ENCODE measurements at regions not wholly inside any gene's neighbourhood (a gene's known extent, or its start where the extent isn't known, plus 50 kb on each side); places are given as distances from the start of the nearest gene placed in this dataset.

- H4K20me1 ChIP-seq (ENCODE audit: control insufficient read depth, insufficient read depth), result no peaks in the 10 kb centered on the region
- no peak overlapping the region for H3K27ac ChIP-seq (ENCODE audit: control insufficient read depth, insufficient read depth)
- H3K36me3 ChIP-seq (ENCODE audit: control insufficient read depth in 2 of 2, insufficient read depth in 2 of 2, low read length in 1 of 2), result no peaks in the 10 kb centered on the region
- H3K4me2 ChIP-seq (ENCODE audit: control insufficient read depth, insufficient read depth), result no peak overlapping the region
- CTCF ChIA-PET, result no interaction called here
- no peaks in the 10 kb centered on the region for H3K9me3 ChIP-seq (replicated peaks; ENCODE audit: control insufficient read depth, insufficient read depth, low read length)
- H2AFZ ChIP-seq (ENCODE audit: control insufficient read depth, low read depth, low read length), result no peak overlapping the region
- SMC1A ChIA-PET (ENCODE audit: uncharacterized antibody, unreplicated experiment), result no interaction called here
- RAD21 ChIA-PET (ENCODE audit: unreplicated experiment), result no interaction called here
- DNase-seq (ENCODE audit: low read depth, low spot score) (no peak), ATAC-seq (no peak), FAIRE-seq (no peak)
- POLR2A ChIA-PET, result no interaction called here
- no TSS peak for BruUV-seq (replicated peaks)
- H3K9ac ChIP-seq (ENCODE audit: control insufficient read depth, insufficient read depth, low read length), result no peak overlapping the region
- intact Hi-C loops (cut with micrococcal nuclease; ENCODE audit: unreplicated experiment), result no loop called here
- 26% methylated on average over 5 of the region's 5 CpGs for WGBS (ENCODE audit: insufficient coverage, insufficient replicate concordance, low lambda C conversion rate, missing lambda C conversion rate)
- TF ChIP-seq HDAC6 (IDR thresholded peaks at IDR 0.05; ENCODE audit: unreplicated experiment), result no peak
- no peak for TF ChIP-seq FOS (IDR thresholded peaks at IDR 0.05; ENCODE audit: borderline replicate concordance, extremely low read depth, insufficient read length)
- TF ChIP-seq, protein P1, sequence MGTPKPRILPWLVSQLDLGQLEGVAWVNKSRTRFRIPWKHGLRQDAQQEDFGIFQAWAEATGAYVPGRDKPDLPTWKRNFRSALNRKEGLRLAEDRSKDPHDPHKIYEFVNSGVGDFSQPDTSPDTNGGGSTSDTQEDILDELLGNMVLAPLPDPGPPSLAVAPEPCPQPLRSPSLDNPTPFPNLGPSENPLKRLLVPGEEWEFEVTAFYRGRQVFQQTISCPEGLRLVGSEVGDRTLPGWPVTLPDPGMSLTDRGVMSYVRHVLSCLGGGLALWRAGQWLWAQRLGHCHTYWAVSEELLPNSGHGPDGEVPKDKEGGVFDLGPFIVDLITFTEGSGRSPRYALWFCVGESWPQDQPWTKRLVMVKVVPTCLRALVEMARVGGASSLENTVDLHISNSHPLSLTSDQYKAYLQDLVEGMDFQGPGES (IDR thresholded peaks at IDR 0.05), result no peak
- no peak for TF ChIP-seq SUPT20H (IDR thresholded peaks at IDR 0.05; ENCODE audit: borderline replicate concordance, control insufficient read depth, low read depth, low read length)
- no peak for TF ChIP-seq CHD1 (IDR thresholded peaks at IDR 0.05; ENCODE audit: low read depth, low read length)
- TF ChIP-seq TAF1 (IDR thresholded peaks at IDR 0.05; ENCODE audit: borderline replicate concordance, low read depth, low read length), result no peak
- no peak for TF ChIP-seq POLR2AphosphoS2 (IDR thresholded peaks at IDR 0.05; ENCODE audit: low read depth, low read length)
- TF ChIP-seq HDGF (IDR thresholded peaks at IDR 0.05), result no peak
- H3K4me1 ChIP-seq (ENCODE audit: control insufficient read depth, insufficient read depth, low read length), result no peaks in the 10 kb centered on the region
- no peaks in the 10 kb centered on the region; a peak in 1 of 4 replicates for H3K27me3 ChIP-seq (replicated peaks in 1 of 2; ENCODE audit: control insufficient read depth in 2 of 2, insufficient read depth in 2 of 2, low read length in 1 of 2)
- in situ Hi-C loops (cut with MboI), result no loop called here
- no peaks in the 10 kb centered on the region for H3K79me2 ChIP-seq (ENCODE audit: control insufficient read depth, insufficient read depth, low read length)
- no peak overlapping the region for H3K4me3 ChIP-seq
Measured at GRCh38 chr4:82124365-82124764, 249.4 kb downstream of the HNRNPD start.

GRCh38 chr4:82123934-82124333 lies 249.9 kb downstream of the HNRNPD start:
- H3K4me1 ChIP-seq (ENCODE audit: control insufficient read depth, insufficient read depth, low read length), result no peaks in the 10 kb centered on the region
- SMC1A ChIA-PET (ENCODE audit: uncharacterized antibody, unreplicated experiment), result interaction anchor here (1.1 kb wide), 1 partner anchor 489 kb away, joined by 3 read pairs; no protein-coding TSS in a partner anchor
- RAD21 ChIA-PET (ENCODE audit: unreplicated experiment), result interaction anchor here (0.6 kb wide), 1 partner anchor 268 kb away, joined by 3 read pairs; no protein-coding TSS in a partner anchor
- no peak overlapping the region for H2AFZ ChIP-seq (ENCODE audit: control insufficient read depth, low read depth, low read length)
- ATAC-seq (no peak), DNase-seq (ENCODE audit: low read depth, low spot score) (no peak), FAIRE-seq (no peak)
- no peaks in the 10 kb centered on the region; a peak in 1 of 4 replicates for H3K27me3 ChIP-seq (replicated peaks in 1 of 2; ENCODE audit: control insufficient read depth in 2 of 2, insufficient read depth in 2 of 2, low read length in 1 of 2)
- no peak overlapping the region for H3K4me3 ChIP-seq
- H3K36me3 ChIP-seq (ENCODE audit: control insufficient read depth in 2 of 2, insufficient read depth in 2 of 2, low read length in 1 of 2), result no peaks in the 10 kb centered on the region
- no peak overlapping the region for H3K4me2 ChIP-seq (ENCODE audit: control insufficient read depth, insufficient read depth)
- H4K20me1 ChIP-seq (ENCODE audit: control insufficient read depth, insufficient read depth), result no peaks in the 10 kb centered on the region
- intact Hi-C loops (cut with micrococcal nuclease; ENCODE audit: unreplicated experiment) (no loop called here), in situ Hi-C loops (cut with MboI) (no loop called here)
- WGBS (ENCODE audit: insufficient coverage, insufficient replicate concordance, low lambda C conversion rate, missing lambda C conversion rate), result 1% methylated on average over 3 of the region's 3 CpGs
- CTCF ChIA-PET, result no interaction called here
- H3K9ac ChIP-seq (ENCODE audit: control insufficient read depth, insufficient read depth, low read length), result no peak overlapping the region
- H3K27ac ChIP-seq (ENCODE audit: control insufficient read depth, insufficient read depth), result no peak overlapping the region
- H3K79me2 ChIP-seq (ENCODE audit: control insufficient read depth, insufficient read depth, low read length), result no peaks in the 10 kb centered on the region
- no peaks in the 10 kb centered on the region for H3K9me3 ChIP-seq (replicated peaks; ENCODE audit: control insufficient read depth, insufficient read depth, low read length)
- BruUV-seq (replicated peaks), result no TSS peak
- POLR2A ChIA-PET, result no interaction called here
- no peak for TF ChIP-seq ETV6 (conservative IDR thresholded peaks at IDR 0.05 in 1 of 2, IDR thresholded peaks at IDR 0.05 in 1 of 2; ENCODE audit: borderline replicate concordance in 1 of 2, low read depth in 1 of 2)
- TF ChIP-seq ZNF384 (IDR thresholded peaks at IDR 0.05; ENCODE audit: borderline replicate concordance, low read depth, low read length), result no peak
- no peak for TF ChIP-seq POU2F2 (IDR thresholded peaks at IDR 0.05; ENCODE audit: borderline replicate concordance, low read depth, low read length)
- no peak for TF ChIP-seq HDGF (IDR thresholded peaks at IDR 0.05)
- TF ChIP-seq TBL1XR1 (IDR thresholded peaks at IDR 0.05; ENCODE audit: low read depth, low read length), result no peak
- no peak for TF ChIP-seq NBN (IDR thresholded peaks at IDR 0.05)
- TF ChIP-seq ZZZ3 (IDR thresholded peaks at IDR 0.05; ENCODE audit: control insufficient read depth, insufficient read length, low read depth), result no peak
- no peak for TF ChIP-seq ZBED1 (IDR thresholded peaks at IDR 0.05; ENCODE audit: borderline replicate concordance)
- no peak for TF ChIP-seq SMC3 (IDR thresholded peaks at IDR 0.05; ENCODE audit: borderline replicate concordance, low read length)
- no peak for TF ChIP-seq HSF1 (IDR thresholded peaks at IDR 0.05; ENCODE audit: low read depth, low read length)
- TF ChIP-seq STAT1 (conservative IDR thresholded peaks at IDR 0.05), result no peak

All from GM12878 (cell line).